AG09309 (cell line): ENCODE measurements at regions not wholly inside any gene's neighbourhood (a gene's known extent, or its start where the extent isn't known, plus 50 kb on each side); places are given as distances from the start of the nearest gene placed in this dataset.

ENCODE experiments used
- DNase-seq: peaks from one replicate; pipeline ENCODE4 v3.0.0-alpha.2; 2010; ENCODE audit warnings: low read depth
- H3K4me3 ChIP-seq: 2 replicates; pipeline ENCODE4 v1.5.1; 2011; ENCODE audit warnings: mild to moderate bottlenecking, low read depth, low read length, moderate library complexity; ENCODE audit not compliant: control insufficient read depth
- CTCF ChIP-seq: IDR thresholded peaks from 2 replicates; pipeline ENCODE4 v1.5.1; 2011; ENCODE audit warnings: mild to moderate bottlenecking, low read depth, low read length, inconsistent platforms; ENCODE audit not compliant: insufficient read depth, control insufficient read depth; ENCODE audit errors: missing control alignments

- no peak for TF ChIP-seq CTCF
- no peak for DNase-seq
- H3K4me3 ChIP-seq = no peak overlapping the region
Measured at GRCh38 chr17:6186998-6187397, 116.8 kb downstream of the WSCD1 start.

GRCh38 chr17:6184508-6184907, 114.3 kb downstream of the WSCD1 start:
- no peak overlapping the region for H3K4me3 ChIP-seq
- no peak for TF ChIP-seq CTCF
- no peak for DNase-seq

GRCh38 chr17:6179017-6179416, 108.8 kb downstream of the WSCD1 start:
- no peak overlapping the region for H3K4me3 ChIP-seq
- no peak for TF ChIP-seq CTCF
- DNase-seq = no peak

GRCh38 chr17:6177941-6178694, 107.9 kb downstream of the WSCD1 start:
- no peak for DNase-seq
- TF ChIP-seq CTCF = no peak
- H3K4me3 ChIP-seq = no peak overlapping the region
